RWPE2 (cell line): ENCODE measurements at regions not wholly inside any gene's neighbourhood (a gene's known extent, or its start where the extent isn't known, plus 50 kb on each side); places are given as distances from the start of the nearest gene placed in this dataset.

Source experiments
- ATAC-seq: fragments of 200-7000 bp; cut with Tn5 transposase; 3 replicates; pipeline ENCODE4 v1.9.1; 2021; ENCODE audit warnings: low read depth
- DNase-seq: peaks from one replicate; pipeline ENCODE4 v3.0.0-alpha.2; 2020; ENCODE audit warnings: low spot score
- H3K27ac ChIP-seq: fragments of 450-650 bp; 2 replicates; pipeline ENCODE4 v1.5.1; 2017; ENCODE audit warnings: mild to moderate bottlenecking; ENCODE audit not compliant: poor library complexity, severe bottlenecking
- H3K27me3 ChIP-seq: fragments of 250-450 bp; sonication (Bioruptor Pico); 2 replicates; pipeline ENCODE4 v1.5.1; 2021; ENCODE audit warnings: mild to moderate bottlenecking, moderate library complexity; ENCODE audit not compliant: insufficient read depth, poor library complexity, severe bottlenecking
- H3K36me3 ChIP-seq: fragments of 250-450 bp; sonication (Bioruptor Pico); 2 replicates; pipeline ENCODE4 v1.5.1; 2020; ENCODE audit warnings: low read depth, mild to moderate bottlenecking, moderate library complexity
- H3K4me1 ChIP-seq: fragments of 250-450 bp; sonication (Bioruptor Pico); 2 replicates; pipeline ENCODE4 v1.5.1; 2021; ENCODE audit warnings: mild to moderate bottlenecking, moderate library complexity; ENCODE audit not compliant: insufficient read depth, poor library complexity, severe bottlenecking
- H3K4me3 ChIP-seq: fragments of 250-450 bp; sonication (Bioruptor Pico); 2 replicates; pipeline ENCODE4 v1.5.1; 2021; ENCODE audit warnings: mild to moderate bottlenecking, moderate library complexity; ENCODE audit not compliant: severe bottlenecking
- H3K9me3 ChIP-seq: fragments of 250-450 bp; sonication (Bioruptor Pico); 2 replicates; pipeline ENCODE4 v1.5.1; 2021; ENCODE audit warnings: mild to moderate bottlenecking, moderate library complexity; ENCODE audit not compliant: severe bottlenecking
- CTCF ChIP-seq: fragments of 450-650 bp; IDR thresholded peaks from one replicate; pipeline ENCODE4 v1.5.1; 2017; ENCODE audit warnings: mild to moderate bottlenecking, moderate library complexity; ENCODE audit not compliant: poor library complexity, severe bottlenecking

DNA sequence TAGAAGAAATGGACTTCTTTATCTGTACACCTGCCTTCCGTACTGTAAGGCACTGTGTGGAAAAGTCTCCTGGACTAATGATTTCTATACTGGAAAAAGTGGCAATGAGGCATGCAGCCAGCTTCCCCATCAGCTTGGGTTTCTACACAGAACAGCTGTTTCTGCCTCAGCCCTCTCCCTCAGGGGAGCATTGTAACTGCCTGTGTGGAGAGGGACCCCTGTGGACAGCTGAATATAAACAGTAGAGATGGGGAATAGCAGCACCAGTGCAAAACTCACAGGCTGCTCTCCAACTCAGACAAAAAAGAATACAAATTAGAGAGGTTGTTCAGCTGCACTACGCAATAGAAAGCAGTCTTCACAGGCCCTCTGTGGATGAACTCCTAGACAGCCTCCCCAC, 451.3 kb upstream of the MBL2 start:
- TF ChIP-seq CTCF: no peak
- no peak overlapping the region for H3K4me3 ChIP-seq
- H3K27me3 ChIP-seq: no peaks in the 10 kb centered on the region
- no peaks in the 10 kb centered on the region for H3K4me1 ChIP-seq
- no peak for ATAC-seq
- H3K9me3 ChIP-seq: no peaks in the 10 kb centered on the region
- H3K36me3 ChIP-seq: no peaks in the 10 kb centered on the region
- no peak overlapping the region for H3K27ac ChIP-seq
- DNase-seq: no peak

GRCh38 chr10:53222806-53223205, 450.2 kb upstream of the MBL2 start:
- no peaks in the 10 kb centered on the region for H3K4me1 ChIP-seq
- no peak for TF ChIP-seq CTCF
- no peak for ATAC-seq
- no peaks in the 10 kb centered on the region for H3K27me3 ChIP-seq
- H3K27ac ChIP-seq: no peak overlapping the region
- H3K9me3 ChIP-seq: no peaks in the 10 kb centered on the region
- no peak for DNase-seq
- no peak overlapping the region for H3K4me3 ChIP-seq
- H3K36me3 ChIP-seq: no peaks in the 10 kb centered on the region

GRCh38 chr10:53209944-53210611, 437.5 kb upstream of the MBL2 start:
- no peaks in the 10 kb centered on the region for H3K9me3 ChIP-seq
- no peaks in the 10 kb centered on the region for H3K4me1 ChIP-seq
- DNase-seq (no peak), ATAC-seq (peak; percentile 74)
- H3K36me3 ChIP-seq: no peaks in the 10 kb centered on the region
- H3K27ac ChIP-seq: no peak overlapping the region
- no peak overlapping the region for H3K4me3 ChIP-seq
- H3K27me3 ChIP-seq: no peaks in the 10 kb centered on the region
- peak; percentile 76 for TF ChIP-seq CTCF

DNA sequence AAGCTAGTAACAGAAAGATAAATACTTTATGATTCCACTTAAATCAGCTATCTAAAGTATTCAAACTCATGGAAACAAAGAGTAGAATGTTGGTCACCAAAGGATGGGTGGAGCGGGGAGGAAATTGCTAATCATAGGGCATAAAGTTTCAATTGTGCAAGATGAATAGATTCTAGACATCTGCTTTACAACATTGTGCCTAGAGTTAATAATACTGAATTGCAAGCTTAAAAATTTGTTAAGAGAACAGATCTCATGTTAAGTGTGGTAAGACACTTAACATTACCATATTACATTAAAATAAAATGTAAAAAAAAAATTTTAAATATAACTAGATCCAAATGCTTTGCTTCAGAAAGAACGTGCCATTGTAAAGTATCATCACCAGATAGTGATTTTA, 411.1 kb upstream of the MBL2 start:
- DNase-seq (no peak), ATAC-seq (no peak)
- no peaks in the 10 kb centered on the region for H3K27me3 ChIP-seq
- H3K9me3 ChIP-seq: no peaks in the 10 kb centered on the region
- no peaks in the 10 kb centered on the region for H3K36me3 ChIP-seq
- H3K4me1 ChIP-seq: no peaks in the 10 kb centered on the region
- H3K4me3 ChIP-seq: no peak overlapping the region
- no peak for TF ChIP-seq CTCF
- no peak overlapping the region for H3K27ac ChIP-seq

DNA sequence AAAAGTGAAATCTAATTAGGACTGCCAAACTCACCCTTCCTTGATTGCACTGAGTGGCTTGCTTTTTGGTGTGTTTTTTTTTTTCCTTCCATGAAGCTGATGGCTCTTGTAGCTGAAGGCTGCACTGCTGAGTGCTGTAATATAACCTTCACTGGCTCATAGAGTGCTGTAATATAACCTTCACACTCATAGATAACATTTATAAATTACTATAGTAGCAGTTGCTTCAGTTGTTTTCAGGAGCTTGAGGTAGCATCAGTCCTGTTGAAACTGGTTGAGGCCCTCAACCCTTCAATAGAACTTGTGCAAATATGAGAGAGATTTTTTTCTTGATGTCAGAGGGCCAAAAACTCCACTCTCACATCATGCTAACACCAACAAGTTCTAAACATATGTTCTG, 404.9 kb upstream of the MBL2 start:
- no peaks in the 10 kb centered on the region for H3K9me3 ChIP-seq
- H3K4me1 ChIP-seq: no peaks in the 10 kb centered on the region
- no peaks in the 10 kb centered on the region for H3K36me3 ChIP-seq
- H3K27me3 ChIP-seq: no peaks in the 10 kb centered on the region
- DNase-seq (no peak), ATAC-seq (no peak)
- H3K4me3 ChIP-seq: no peak overlapping the region
- H3K27ac ChIP-seq: no peak overlapping the region
- TF ChIP-seq CTCF: no peak
